Mesodermal cell (in vitro differentiated cells): ENCODE measurements at regions not wholly inside any gene's neighbourhood (a gene's known extent, or its start where the extent isn't known, plus 50 kb on each side); places are given as distances from the start of the nearest gene placed in this dataset.

Experiments
- H3K27ac ChIP-seq: 2 replicates; pipeline ENCODE4 v1.7.0; 2013; ENCODE audit warnings: mild to moderate bottlenecking, low read depth, low read length, moderate library complexity; ENCODE audit not compliant: severe bottlenecking
- H3K36me3 ChIP-seq: 2 replicates; pipeline ENCODE4 v1.7.1; 2013; ENCODE audit warnings: mild to moderate bottlenecking, low read length, moderate library complexity; ENCODE audit not compliant: control insufficient read depth, insufficient read depth
- H3K4me1 ChIP-seq: one replicate; pipeline ENCODE4 v1.7.1; 2013; ENCODE audit warnings: mild to moderate bottlenecking, low read length; ENCODE audit not compliant: insufficient read depth, control insufficient read depth, poor library complexity, severe bottlenecking
- H3K4me3 ChIP-seq: 2 replicates; pipeline ENCODE4 v1.7.0; 2013; ENCODE audit warnings: low read length, control low read depth, mild to moderate bottlenecking; ENCODE audit not compliant: insufficient read depth, poor library complexity, severe bottlenecking; ENCODE audit errors: extremely low read depth
- H3K9me3 ChIP-seq: 2 replicates; pipeline ENCODE4 v1.7.1; 2013; ENCODE audit warnings: mild to moderate bottlenecking, low read length, moderate library complexity; ENCODE audit not compliant: control insufficient read depth
- WGBS, 2 experiments: methylation state at CpG; one replicate each; pipeline ENCODE4 v1.1.5; 2013; ENCODE audit warnings: missing lambda C conversion rate in 2 of 2; ENCODE audit not compliant: insufficient coverage in 2 of 2; 5-methylcytosine and 5-hydroxymethylcytosine counted together

GRCh38 chr1:55318116-55318817, 103.1 kb upstream of the USP24 start:
- Histone ChIP-seq H3K9me3 (no peaks in the 10 kb centered on the region), H3K27ac (no peak overlapping the region), H3K4me1 (peaks cover 8% of the 10 kb centered on the region), H3K36me3 (no peaks in the 10 kb centered on the region), H3K4me3 (no peak overlapping the region)
- WGBS, 2 experiments, result 95 to 98% methylated on average over 5 to 6 of the region's 6 CpGs

GRCh38 chr1:55317673-55318072, 102.5 kb upstream of the USP24 start:
- no peak overlapping the region for H3K4me3 ChIP-seq
- H3K9me3 ChIP-seq, result no peaks in the 10 kb centered on the region
- no peak overlapping the region for H3K27ac ChIP-seq
- WGBS, 2 experiments, result 100% methylated on average over 1 of the region's 3 CpGs
- peaks cover 8% of the 10 kb centered on the region for H3K4me1 ChIP-seq
- no peaks in the 10 kb centered on the region for H3K36me3 ChIP-seq

- Histone ChIP-seq H3K4me3 (no peak overlapping the region), H3K4me1 (peaks cover 8% of the 10 kb centered on the region), H3K27ac (no peak overlapping the region), H3K9me3 (no peaks in the 10 kb centered on the region), H3K36me3 (no peaks in the 10 kb centered on the region)
- WGBS, 2 experiments, result 76 to 100% methylated on average over 1 to 2 of the region's 7 CpGs
These were observed 101.9 kb upstream of the USP24 start for GRCh38 chr1:55316947-55317662.

GRCh38 chr1:55316502-55316901, 101.3 kb upstream of the USP24 start:
- Histone ChIP-seq H3K4me3 (no peak overlapping the region), H3K9me3 (no peaks in the 10 kb centered on the region), H3K36me3 (no peaks in the 10 kb centered on the region), H3K27ac (no peak overlapping the region), H3K4me1 (peaks cover 9% of the 10 kb centered on the region)
- WGBS, 2 experiments, result 84% methylated on average over 2 of the region's 4 CpGs; no CpG with 5 or more reads in 1 of the 2 experiments

- Histone ChIP-seq H3K27ac (no peak overlapping the region), H3K4me1 (peaks cover 18% of the 10 kb centered on the region), H3K9me3 (no peaks in the 10 kb centered on the region), H3K36me3 (no peaks in the 10 kb centered on the region), H3K4me3 (no peak overlapping the region)
- WGBS, 2 experiments, result no CpG with 5 or more reads among the region's 1 CpG
These were observed 100.4 kb upstream of the USP24 start for GRCh38 chr1:55315552-55315951.

- H3K4me3 ChIP-seq, result no peak overlapping the region
- no peaks in the 10 kb centered on the region for H3K9me3 ChIP-seq
- H3K4me1 ChIP-seq, result peaks cover 22% of the 10 kb centered on the region
- WGBS, 2 experiments, result 88 to 94% methylated on average over 3 to 4 of the region's 4 CpGs
- H3K36me3 ChIP-seq, result no peaks in the 10 kb centered on the region
- no peak overlapping the region for H3K27ac ChIP-seq
These were observed 99.6 kb upstream of the USP24 start for GRCh38 chr1:55314740-55315139.

GRCh38 chr1:55313903-55314302, 98.7 kb upstream of the USP24 start:
- WGBS, 2 experiments, result 88 to 93% methylated on average over 2 to 4 of the region's 5 CpGs

GRCh38 chr1:55311979-55312378, 96.8 kb upstream of the USP24 start:
- Histone ChIP-seq H3K4me3 (no peak overlapping the region), H3K9me3 (no peaks in the 10 kb centered on the region), H3K4me1 (peaks cover 28% of the 10 kb centered on the region), H3K27ac (no peak overlapping the region), H3K36me3 (no peaks in the 10 kb centered on the region)
- 85 to 94% methylated on average over 3 of the region's 4 CpGs for WGBS, 2 experiments

More at GRCh38 chr1:55313903-55314302, 98.7 kb upstream of the USP24 start:
- H3K4me1 ChIP-seq, result peaks cover 27% of the 10 kb centered on the region
- H3K36me3 ChIP-seq, result no peaks in the 10 kb centered on the region
- H3K9me3 ChIP-seq, result no peaks in the 10 kb centered on the region
- peak overlapping the region; percentile 16 for H3K27ac ChIP-seq
- H3K4me3 ChIP-seq, result no peak overlapping the region

GRCh38 chr1:55311057-55311641, 96.0 kb upstream of the USP24 start:
- Histone ChIP-seq H3K4me1 (peaks cover 28% of the 10 kb centered on the region), H3K4me3 (no peak overlapping the region), H3K36me3 (no peaks in the 10 kb centered on the region), H3K27ac (peak overlapping the region; percentile 90), H3K9me3 (no peaks in the 10 kb centered on the region)
- WGBS, 2 experiments, result 91 to 94% methylated on average over 7 of the region's 7 CpGs

GRCh38 chr1:55310505-55310971, 95.4 kb upstream of the USP24 start:
- peaks cover 34% of the 10 kb centered on the region for H3K4me1 ChIP-seq
- WGBS, 2 experiments, result 66 to 67% methylated on average over 1 to 2 of the region's 3 CpGs
- H3K27ac ChIP-seq, result peak overlapping the region; percentile 90
- no peaks in the 10 kb centered on the region for H3K36me3 ChIP-seq
- H3K9me3 ChIP-seq, result no peaks in the 10 kb centered on the region
- H3K4me3 ChIP-seq, result no peak overlapping the region
